Right forelimb (tissue), 1 donor: ENCODE measurements at regions not wholly inside any gene's neighbourhood (a gene's known extent, or its start where the extent isn't known, plus 50 kb on each side); places are given as distances from the start of the nearest gene placed in this dataset.
"Not testable (repeated sequence)": the region's sequence is repeated elsewhere in the genome, so short reads cannot be mapped to it uniquely, and the experiment has no call there.

Experiments used
- DNase-seq: peaks from one replicate; pipeline ENCODE4 v3.0.0-alpha.2; 2018

DNA sequence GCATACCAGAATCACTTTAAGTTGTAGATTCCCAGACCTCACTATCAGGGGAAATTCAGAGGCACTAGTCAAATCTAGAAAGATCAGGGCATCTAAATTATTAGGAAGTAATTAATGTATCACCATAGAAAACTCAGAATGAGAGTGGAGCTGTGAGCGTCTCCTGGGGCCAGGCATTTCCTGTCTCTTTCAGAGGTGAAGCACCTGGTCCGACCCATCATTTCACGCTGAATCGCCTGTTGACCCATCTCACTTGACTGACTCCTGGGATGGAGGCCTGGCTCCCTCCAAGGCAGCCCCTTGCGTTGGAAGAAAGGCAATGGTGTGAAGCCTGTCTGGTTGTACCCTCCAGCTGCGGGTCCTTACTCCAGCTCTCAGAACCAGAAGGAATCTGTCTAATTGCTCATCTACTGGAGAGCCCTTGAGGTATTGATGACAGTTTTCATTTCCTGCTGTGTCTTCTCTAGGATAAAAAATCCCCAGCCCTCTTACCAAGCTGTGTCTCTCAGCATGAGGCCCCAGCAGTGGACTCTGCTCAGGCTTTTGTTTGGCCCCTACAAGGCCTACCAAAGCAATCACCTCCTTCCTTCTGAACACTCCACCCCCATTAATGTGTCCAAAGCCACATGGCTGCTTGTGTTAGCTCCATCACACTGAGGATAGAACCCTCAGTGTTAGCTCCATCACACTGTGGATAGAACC, 93.2 kb upstream of the SYT13 start:
- no peak for DNase-seq

DNA sequence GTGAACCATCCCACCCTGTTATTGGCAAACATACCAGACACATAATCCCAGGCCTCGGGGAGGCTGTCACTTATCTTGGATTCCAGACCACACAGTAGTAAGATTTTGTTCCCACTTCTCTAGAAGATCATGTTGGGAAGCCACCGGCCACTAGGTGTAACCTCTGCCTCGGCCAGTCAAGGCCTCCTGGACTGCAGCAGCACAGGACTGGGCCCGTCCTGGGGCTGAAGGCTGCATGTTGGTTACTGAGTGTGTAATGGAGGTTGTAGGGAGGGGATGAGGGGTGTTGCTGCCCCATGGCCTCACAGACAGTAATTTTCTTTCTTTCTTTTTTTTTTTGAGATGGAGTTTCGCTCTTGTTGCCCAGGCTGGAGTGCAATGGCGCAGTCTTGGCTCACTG, 92.4 kb upstream of the SYT13 start:
- DNase-seq = no peak

DNA sequence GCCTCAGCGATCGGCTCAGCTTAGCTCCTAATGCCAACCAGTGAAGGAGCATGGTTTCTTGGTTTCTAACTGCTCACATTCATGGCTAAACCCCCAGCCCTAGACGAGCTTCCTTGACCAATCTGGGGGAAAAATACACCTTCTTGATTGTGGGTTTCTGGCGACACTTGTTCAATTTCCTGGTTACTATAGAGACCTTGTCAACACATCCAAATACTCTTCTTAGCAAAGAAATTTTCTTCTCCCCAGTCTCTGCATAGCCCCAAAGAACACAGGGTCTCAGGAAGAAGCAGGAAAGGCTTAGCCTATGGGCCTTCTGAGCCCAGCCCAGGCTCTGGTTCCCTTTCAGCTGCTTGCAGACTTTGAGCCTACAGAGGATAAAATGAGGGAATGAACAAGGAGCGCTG, 88.5 kb upstream of the SYT13 start:
- no peak for DNase-seq

DNA sequence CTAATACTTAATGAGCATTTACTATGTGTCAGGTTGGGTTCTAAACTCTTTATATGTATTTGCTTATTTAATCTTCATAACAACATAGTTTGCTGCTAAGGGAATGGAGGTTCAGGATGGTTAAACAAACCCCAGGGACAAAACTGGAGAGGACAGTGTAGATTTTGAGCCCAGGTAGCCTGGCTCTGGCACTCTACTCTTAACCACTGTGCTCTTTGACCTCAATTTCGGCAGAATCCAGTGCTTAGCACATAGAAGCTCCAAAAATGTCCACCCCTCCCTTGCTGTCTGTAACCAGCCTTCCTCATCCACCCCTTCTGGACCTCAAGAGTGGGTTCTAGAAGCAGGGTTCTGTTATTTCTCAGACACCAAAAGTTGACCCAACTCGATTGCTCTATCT, 88.0 kb upstream of the SYT13 start:
- DNase-seq = no peak

DNA sequence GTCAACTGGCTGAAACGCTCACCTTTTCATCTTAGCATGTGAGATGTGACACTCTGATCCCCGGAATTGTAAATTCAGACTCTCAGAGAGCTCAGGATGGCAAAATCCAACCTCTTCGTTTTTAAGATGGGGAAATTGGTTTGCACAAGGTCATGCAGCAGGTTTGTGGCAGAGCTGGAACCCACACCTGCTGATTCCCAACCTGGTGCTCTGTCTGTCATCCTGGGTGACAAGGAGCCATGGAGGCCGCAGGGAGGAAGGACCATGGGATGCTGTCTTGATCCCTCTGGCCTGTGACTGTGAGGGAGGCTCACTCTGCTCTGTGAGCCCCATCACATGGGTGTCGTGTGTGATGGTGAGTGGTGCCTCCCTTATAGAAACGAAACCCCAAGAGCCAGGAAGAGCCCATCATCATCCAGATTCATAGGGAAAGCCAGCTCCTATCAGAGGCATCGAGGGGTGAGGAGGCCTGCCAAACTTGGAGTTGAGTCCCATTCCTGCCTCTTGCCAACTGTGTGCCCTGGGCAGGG, 87.4 kb upstream of the SYT13 start:
- no peak for DNase-seq

DNA sequence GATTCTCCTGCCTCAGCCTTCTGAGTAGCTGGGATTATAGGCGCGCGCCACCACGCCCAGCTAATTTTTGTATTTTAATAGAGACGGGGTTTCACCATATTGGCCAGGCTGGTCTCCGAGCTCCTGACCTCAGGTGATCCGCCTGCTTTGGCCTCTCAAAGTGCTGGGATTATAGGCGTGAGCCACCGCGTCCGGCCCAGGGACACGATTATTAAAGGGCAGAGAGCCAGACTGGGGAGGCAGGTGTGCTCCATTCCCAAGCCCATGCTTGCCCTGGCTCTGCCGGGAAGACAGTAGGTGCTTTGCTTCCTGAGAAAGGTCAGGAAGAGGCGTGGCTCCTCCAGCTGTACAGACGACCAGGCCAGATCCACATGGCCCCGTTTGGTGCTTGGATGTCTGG, 86.3 kb upstream of the SYT13 start:
- not testable (repeated sequence) for DNase-seq

DNA sequence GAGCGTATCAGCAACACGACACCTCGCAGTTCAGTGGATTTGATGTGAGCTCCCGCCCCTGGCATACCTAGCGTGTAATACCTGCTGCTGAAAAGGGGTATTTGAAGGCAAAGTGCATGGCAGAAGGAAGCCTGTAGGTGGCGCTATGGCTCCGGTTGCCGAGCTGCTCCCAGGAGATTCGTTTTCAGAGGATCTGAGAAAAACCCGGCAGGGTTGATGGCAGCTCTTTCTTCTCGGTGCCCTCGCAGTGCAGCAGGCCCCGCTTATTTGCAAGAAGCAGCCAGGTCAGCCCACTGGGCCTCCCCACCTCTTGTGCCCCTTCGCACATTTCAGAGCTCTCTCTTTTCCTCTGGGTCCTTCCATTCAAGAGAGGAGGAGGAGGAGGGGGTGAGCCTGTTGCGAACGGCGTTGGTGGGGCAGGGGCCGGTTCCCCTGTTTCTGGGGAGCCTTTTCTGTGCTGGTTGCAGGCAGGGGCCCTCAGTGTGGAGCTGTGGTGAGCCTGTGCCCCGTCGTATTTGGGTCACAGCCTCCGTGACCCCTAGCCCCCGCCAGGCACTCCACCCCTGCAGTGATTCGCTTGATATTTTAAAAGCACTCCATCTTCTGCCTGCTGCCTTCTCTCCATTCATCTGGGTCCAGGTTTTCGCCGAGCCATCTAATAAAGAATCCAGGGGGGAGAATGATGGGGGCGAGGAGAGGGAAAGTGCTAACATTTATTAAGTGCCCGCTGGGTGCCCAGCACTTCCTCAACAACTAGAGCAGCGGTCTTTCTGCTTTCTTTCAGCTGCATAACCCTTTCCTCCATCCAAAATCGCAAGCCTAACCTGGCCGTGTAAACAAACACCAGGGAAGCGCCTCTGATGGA, 85.3 kb upstream of the SYT13 start:
- DNase-seq = peak; percentile 85

DNA sequence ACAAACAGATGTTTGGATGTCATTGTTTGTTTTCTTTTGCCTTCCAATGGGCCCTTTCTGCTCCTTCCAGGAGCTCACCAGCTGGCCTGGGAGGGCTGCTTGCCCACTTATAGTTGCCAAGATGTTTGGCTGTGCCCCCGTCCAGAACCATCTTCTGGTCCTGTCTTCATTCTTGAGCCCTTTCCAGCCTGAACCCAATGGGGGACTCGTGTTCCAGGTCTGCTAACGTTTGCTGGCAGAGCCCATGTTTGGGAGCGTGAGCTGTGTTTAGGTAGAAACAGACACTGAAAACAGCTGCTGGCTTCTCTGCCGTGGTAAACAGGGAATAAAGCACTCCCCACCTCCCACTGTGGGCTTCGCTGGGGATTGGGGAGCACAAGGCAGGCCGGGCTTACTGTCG, 83.2 kb upstream of the SYT13 start:
- no peak for DNase-seq

DNA sequence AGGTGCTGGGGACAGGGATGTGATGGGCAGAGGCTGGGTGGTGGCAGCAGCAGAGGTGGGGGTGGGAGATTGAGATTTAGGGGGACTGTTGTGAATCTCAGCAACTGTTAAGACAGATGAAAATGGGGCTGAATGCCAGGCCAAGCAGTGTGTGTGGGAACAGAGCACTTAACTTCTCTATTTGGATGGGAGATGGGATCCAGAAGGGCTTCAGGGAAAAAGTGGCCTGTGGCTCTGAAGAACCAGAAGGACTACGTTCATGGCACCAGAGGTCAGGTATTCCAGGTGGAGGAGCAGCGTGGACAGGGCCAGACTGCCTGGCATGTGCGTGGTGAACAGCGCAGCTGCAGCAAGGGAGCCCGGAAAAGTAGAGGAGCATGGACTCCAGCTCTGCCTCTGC, 82.6 kb upstream of the SYT13 start:
- no peak for DNase-seq

DNA sequence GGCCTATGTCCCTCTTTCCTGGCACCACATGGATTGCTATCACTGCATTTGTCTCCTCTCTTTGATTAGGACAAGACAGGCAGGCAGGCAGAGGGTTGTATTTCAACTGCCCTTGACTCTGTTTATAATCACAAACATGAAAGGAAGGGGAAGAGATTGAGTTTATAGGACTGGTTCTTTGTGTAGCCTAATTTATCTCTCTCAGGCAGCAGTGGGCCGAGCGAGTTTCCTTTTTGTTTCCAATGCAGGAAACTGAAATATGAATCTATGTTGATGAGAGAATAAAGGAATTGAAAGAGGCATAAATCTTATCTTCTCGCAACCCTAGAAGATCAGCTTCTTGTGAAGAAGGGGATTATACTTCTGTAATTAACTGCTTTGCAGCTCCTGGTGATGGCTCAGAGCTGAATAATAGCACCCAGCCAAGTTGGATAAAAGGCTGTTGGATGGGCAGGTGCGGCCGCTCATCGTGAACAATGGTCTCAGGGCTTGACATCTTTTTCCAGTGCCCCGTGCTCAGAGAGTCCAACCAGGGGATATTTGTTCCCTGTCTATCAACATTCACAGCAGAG, 80.6 kb upstream of the SYT13 start:
- DNase-seq = no peak

DNA sequence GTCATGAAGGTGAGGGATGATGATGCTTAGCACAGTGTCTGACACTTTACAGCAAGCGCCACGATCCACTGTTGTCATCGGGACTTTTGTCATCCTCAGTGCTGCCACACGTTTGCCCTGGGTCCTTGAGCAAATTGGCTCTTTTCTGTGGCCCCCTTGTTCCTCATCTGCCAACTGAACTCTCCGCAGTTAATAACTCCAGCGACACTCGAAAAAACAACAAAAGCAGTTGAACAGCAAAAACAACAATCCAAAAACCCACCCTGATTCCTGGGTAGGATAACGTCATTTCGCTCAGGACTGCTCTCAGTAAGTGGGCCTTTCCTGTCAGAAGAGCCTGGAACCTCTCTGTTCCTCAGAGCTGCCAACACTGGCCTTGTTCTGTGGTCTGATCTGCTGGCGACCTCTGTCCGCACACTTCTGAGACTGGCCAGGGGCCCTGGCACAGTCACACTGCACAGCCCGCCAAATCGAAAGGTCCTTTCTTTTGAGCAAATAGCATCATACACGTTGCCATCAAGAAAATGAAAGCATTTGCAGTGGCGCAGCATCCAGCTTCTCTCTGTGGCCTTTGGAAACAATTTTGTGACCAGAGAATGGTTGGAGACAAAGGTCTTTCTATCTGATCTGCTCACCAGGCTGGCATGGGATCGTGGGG, 79.9 kb upstream of the SYT13 start:
- DNase-seq = no peak

DNA sequence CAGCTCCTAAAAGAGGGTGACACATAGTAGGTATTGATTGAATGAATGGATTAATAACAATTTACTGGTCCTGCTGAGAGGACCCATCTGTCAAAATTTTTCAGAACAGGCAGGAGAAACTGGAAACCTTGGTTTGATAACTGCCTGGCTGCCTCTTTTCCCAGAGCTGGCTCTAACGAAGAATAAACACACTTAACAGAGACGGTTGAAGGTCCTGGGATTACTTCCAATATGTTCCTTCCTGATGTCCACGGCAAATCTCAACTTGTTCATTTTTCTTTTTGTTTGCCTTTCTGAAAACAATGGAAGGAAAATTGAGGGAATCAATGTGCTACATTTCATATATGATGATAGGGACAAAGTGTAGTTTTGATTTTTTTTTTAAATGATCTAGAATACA, 76.5 kb upstream of the SYT13 start:
- no peak for DNase-seq

DNA sequence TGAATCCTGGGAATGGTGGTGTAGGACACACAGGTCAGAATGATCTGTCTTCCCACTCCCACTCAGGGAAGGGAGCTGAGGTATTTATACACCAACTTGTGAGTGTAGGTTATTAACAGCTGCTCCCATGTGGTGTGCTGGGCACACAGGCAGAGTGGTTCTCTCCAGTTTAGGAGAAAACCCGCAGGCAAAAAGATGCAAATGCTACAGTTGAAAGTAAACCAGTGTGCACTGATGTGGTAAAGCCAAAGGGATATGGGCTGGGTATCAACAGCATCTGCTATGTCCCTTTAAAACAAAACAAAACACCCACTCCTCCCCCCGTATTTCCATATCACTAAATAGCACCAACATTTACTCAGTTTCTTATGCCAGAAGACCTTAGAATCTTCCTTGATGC, 75.4 kb upstream of the SYT13 start:
- DNase-seq = no peak

DNA sequence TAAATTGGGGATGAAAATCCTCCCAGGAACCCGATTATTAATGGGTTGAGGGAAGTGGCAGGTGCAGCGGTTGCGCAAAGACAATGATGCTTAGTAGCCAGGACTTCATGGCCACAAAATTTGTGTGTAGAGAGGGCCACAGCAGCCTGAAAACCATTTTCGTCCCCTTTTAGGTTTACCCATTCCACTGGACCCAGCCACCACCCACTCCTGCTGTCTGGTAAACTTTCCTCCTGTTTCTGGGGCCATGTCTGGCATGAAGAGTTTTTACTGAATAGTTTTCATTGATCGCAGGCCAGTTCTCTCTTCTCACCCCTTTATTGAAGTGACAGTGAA, 69.5 kb upstream of the SYT13 start:
- no peak for DNase-seq

DNA sequence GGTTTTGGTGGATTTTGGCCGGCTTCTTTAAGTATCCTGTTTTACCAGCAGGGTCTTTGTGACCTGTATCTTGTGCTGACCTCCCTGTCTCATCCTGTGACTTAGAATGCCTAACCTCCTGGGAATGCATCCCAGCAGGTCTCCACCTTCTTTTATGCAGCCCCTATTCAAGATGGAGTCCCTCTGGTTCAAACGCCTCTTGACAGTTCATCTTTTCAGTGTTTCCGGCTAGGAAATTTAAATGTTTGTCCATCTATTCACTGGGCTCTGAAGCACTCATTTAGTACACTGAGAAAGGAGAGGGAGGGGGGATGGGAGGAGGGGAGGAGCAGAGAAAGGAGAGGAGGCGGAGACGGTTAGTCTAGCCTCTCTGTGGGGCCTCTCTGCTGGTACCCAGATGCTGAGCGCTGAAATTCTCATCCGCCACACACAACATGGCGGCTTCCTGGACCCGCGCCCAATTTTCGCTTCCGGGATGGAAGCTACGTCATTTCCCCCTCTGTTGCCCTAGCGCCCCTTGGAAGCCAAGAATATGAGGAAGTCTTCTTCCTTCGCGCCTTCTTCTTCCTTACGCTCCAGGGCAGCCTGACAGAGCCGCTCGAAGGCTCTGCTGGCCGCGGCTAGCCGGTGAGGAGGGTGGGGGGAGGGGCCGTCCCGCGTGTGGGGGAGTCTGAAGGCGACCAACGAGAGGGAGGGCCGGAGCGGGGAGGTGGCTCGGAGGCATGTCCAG, 69.0 kb upstream of the SYT13 start:
- DNase-seq = peak; percentile 95

DNA sequence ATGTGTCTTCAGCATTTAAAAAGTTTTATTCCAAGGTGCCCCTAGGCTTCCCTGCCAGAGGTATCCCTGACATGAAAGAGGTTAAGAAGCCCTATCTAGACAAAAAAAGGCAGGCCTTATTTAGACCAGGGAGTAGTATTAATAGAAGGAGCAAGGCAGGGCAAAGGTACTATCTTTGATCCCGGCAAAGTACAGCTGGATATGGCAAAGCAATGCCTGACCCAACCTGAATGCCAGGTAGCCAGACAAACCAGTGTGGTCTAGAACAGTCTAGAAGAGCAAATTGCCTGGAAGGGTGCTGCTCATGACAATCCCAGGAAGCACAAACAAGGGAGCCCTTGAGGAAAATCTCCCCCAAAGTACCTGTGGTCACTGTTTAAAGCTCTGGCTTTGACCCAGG, 62.6 kb upstream of the SYT13 start:
- no peak for DNase-seq

DNA sequence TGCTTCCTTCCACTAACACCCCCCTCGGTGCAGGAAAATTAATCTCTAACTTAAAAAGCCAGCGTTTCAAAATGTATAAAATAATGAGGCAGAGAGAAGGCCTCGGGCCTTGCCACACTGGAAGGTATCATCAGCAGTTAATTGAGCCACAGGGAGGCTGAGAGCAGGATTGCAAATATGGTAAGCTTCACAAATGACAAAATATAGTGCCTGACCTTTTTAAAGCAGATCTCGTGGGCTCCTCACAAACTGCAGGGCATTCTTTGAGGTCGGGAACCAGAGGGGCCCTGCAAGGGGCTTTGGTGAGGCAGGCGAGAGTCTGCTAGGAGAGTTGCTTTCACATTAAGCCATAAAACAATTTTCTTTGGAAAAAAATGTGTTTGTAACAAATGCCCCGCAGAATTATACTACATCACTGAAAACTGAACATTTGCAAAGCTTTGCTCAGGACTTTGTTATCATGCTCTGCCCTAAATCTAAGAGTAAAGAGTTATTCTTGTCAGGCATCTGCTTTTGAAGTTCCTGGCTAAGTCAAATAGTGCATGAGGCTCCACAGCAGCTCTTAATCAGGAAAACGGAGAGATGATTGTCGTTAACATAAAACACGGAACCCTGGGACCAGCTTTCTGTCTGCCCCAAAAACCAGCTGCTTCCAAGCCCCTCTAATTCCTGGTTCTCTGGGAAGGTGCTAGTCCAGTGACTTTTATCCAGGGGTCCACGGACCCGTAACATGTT, 61.4 kb upstream of the SYT13 start:
- DNase-seq = no peak

DNA sequence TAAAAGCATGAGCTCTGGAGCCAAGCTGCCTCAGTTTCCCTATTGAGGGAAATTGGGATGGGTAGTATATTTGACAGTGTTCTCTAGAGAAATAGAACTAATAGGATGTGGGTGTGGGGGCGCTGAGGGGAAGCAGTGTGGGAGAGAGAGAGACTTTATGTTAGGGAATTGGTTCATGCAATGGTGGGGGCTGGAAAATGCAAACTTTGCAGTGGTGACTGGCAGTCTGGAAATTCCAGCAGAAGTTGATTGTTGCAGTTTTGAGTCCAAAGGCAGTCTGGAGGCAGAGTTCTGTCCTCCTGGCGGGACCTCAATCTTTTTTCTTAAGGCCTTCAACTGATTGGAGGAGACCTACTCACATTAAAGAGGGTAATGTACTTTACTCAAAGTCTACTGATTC, 59.4 kb upstream of the SYT13 start:
- no peak for DNase-seq

DNA sequence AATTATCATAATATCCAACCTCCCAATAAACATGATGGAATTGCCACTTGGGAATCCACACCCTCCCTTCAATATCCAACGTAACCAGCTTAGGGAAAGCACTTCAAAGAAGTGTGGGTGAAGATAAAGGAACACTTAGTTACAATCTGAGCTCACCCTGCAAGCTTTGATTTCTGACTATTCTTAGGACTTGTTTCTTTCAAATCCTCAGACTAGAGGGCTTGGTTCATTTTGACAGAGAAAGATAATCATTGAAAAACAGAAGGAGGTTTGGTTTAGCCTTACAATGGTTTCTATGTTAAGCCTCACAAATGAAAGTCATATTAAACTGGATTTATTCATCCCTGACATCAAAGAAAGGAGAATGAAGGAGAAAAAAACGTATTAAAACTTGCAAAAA, 57.9 kb upstream of the SYT13 start:
- no peak for DNase-seq

DNA sequence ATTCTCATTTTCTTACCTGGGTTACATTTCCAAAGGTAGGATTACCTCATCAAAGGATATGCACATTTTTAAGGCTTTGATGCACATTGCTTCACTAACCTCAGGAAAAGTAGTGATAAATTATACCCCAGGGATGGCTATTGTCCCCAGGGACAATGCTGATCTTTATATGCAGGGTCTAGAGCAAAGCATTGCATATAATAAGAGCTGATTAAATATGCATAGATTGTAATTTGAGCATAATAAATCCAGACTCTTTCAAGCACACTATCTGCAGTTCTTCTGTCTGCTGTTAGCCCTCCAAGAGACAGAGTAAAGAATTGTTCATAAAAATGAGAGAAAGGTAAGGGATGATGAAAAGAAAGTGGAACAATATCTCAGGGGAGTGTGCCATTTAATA, 57.3 kb upstream of the SYT13 start:
- DNase-seq = no peak

DNA sequence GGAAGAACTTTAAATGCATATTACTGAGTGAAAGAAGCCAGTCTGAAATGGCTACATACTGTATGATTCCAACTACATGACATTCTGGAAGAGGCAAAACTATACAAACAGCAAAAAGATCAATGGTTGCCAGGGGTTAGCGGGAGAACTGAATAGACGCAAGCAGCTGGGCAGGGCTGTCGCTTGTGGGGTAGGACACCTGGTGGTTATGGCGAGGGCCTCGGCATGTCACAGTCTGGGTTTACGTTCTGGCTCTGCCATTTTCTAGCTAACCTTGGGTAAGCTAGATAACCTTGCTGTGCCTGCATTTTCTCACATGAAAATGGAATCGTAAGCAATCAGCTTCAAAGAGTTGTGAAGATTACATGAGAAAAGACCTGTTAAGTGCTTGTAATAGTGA, 55.2 kb upstream of the SYT13 start:
- no peak for DNase-seq
